HG03342 (cell line): ENCODE measurements at regions not wholly inside any gene's neighbourhood (a gene's known extent, or its start where the extent isn't known, plus 50 kb on each side); places are given as distances from the start of the nearest gene placed in this dataset.
"Not testable (repeated sequence)": the region's sequence is repeated elsewhere in the genome, so short reads cannot be mapped to it uniquely, and the experiment has no call there.

Experiments used
- ATAC-seq: cut with Tn5 transposase; IDR thresholded peaks from one replicate; pipeline ENCODE4 v1.9.1; 2021; ENCODE audit warnings: mild to moderate bottlenecking, moderate library complexity; ENCODE audit not compliant: unreplicated experiment

GRCh38 chr22:48080316-48081165 is 1318.1 kb downstream of the TBC1D22A start:
- no peak for ATAC-seq

- ATAC-seq = no peak
Measured at GRCh38 chr22:48079505-48080290, 1317.2 kb downstream of the TBC1D22A start.

GRCh38 chr22:48078825-48079224 is 1316.4 kb downstream of the TBC1D22A start:
- ATAC-seq = no peak

GRCh38 chr22:48077699-48078098 is 1315.2 kb downstream of the TBC1D22A start:
- no peak for ATAC-seq

GRCh38 chr22:48076008-48076407 is 1313.6 kb downstream of the TBC1D22A start:
- ATAC-seq = no peak

GRCh38 chr22:48075604-48076003 is 1313.2 kb downstream of the TBC1D22A start:
- ATAC-seq = no peak

GRCh38 chr22:48072777-48073176 is 1310.3 kb downstream of the TBC1D22A start:
- ATAC-seq = no peak

- ATAC-seq = no peak
Measured at GRCh38 chr22:48071828-48072227, 1309.4 kb downstream of the TBC1D22A start.

GRCh38 chr22:48071305-48071704 is 1308.9 kb downstream of the TBC1D22A start:
- no peak for ATAC-seq

- no peak for ATAC-seq
Measured at GRCh38 chr22:48070760-48071159, 1308.3 kb downstream of the TBC1D22A start.

- ATAC-seq = no peak
Measured at GRCh38 chr22:48070083-48070482, 1307.6 kb downstream of the TBC1D22A start.

- no peak for ATAC-seq
Measured at GRCh38 chr22:48069256-48069655, 1306.8 kb downstream of the TBC1D22A start.

- ATAC-seq = no peak
Measured at GRCh38 chr22:48068323-48068885, 1306.0 kb downstream of the TBC1D22A start.

GRCh38 chr22:48065892-48066291 is 1303.4 kb downstream of the TBC1D22A start:
- no peak for ATAC-seq

- no peak for ATAC-seq
Measured at GRCh38 chr22:48061726-48062125, 1299.3 kb downstream of the TBC1D22A start.

- no peak for ATAC-seq
Measured at GRCh38 chr22:48060266-48060665, 1297.8 kb downstream of the TBC1D22A start.

- not testable (repeated sequence) for ATAC-seq
Measured at GRCh38 chr22:48059521-48059920, 1297.1 kb downstream of the TBC1D22A start.

GRCh38 chr22:48057116-48057835 is 1294.8 kb downstream of the TBC1D22A start:
- ATAC-seq = no peak

- ATAC-seq = no peak
Measured at GRCh38 chr22:48055827-48056226, 1293.4 kb downstream of the TBC1D22A start.

- no peak for ATAC-seq
Measured at GRCh38 chr22:48055185-48055584, 1292.7 kb downstream of the TBC1D22A start.

- ATAC-seq = no peak
Measured at GRCh38 chr22:48054596-48054995, 1292.1 kb downstream of the TBC1D22A start.
